DND-41 (cell line): ENCODE measurements at regions not wholly inside any gene's neighbourhood (a gene's known extent, or its start where the extent isn't known, plus 50 kb on each side); places are given as distances from the start of the nearest gene placed in this dataset.

Source experiments
- ATAC-seq: fragments of 200-7000 bp; cut with Tn5 transposase; 3 replicates; pipeline ENCODE4 v1.9.1; 2021; ENCODE audit warnings: low read depth; ENCODE audit not compliant: insufficient read depth
- DNase-seq: peaks from one replicate; pipeline ENCODE4 v3.0.0-alpha.2; 2020
- H2AFZ ChIP-seq: 2 replicates; pipeline ENCODE4 v1.6.0; 2012; ENCODE audit warnings: low read depth, low read length
- H3K27ac ChIP-seq: 2 replicates; pipeline ENCODE4 v1.5.1; 2012; ENCODE audit warnings: low read length, inconsistent platforms
- H3K27me3 ChIP-seq: fragments of 200-600 bp; sonication (generic); 2 replicates; pipeline ENCODE4 v1.6.0; 2012; ENCODE audit warnings: low read length, mild to moderate bottlenecking, inconsistent platforms; ENCODE audit not compliant: insufficient read depth, poor library complexity
- H3K36me3 ChIP-seq: 2 replicates; pipeline ENCODE4 v1.5.1; 2012; ENCODE audit warnings: low read length, inconsistent platforms; ENCODE audit not compliant: insufficient read depth
- H3K4me1 ChIP-seq: 2 replicates; pipeline ENCODE4 v1.5.1; 2012; ENCODE audit warnings: mild to moderate bottlenecking, low read length; ENCODE audit not compliant: insufficient read depth
- H3K4me2 ChIP-seq: 2 replicates; pipeline ENCODE4 v1.6.0; 2012; ENCODE audit warnings: mild to moderate bottlenecking, moderate library complexity, low read length, inconsistent platforms; ENCODE audit not compliant: insufficient read depth
- H3K4me3 ChIP-seq, 2 experiments: fragments of 200-600 bp in 1 of 2; shearing (Covaris generic) in 1 of 2; 2 replicates each; pipeline ENCODE4 v1.5.1; 2012 to 2016; ENCODE audit warnings: inconsistent platforms in 2 of 2, low read length in 2 of 2, mild to moderate bottlenecking in 2 of 2, low read depth in 1 of 2, moderate library complexity in 1 of 2
- H3K79me2 ChIP-seq: 2 replicates; pipeline ENCODE4 v1.6.0; 2012; ENCODE audit warnings: low read length, inconsistent platforms; ENCODE audit not compliant: insufficient read depth
- H3K9ac ChIP-seq: 2 replicates; pipeline ENCODE4 v1.6.0; 2012; ENCODE audit warnings: low read depth, mild to moderate bottlenecking, inconsistent platforms, low read length, moderate library complexity
- H3K9me3 ChIP-seq: 2 replicates; pipeline ENCODE4 v1.5.1; 2012; ENCODE audit warnings: low read length, moderate library complexity, mild to moderate bottlenecking, inconsistent platforms; ENCODE audit not compliant: insufficient read depth, severe bottlenecking
- H4K20me1 ChIP-seq: 2 replicates; pipeline ENCODE4 v1.6.0; 2012; ENCODE audit warnings: low read length; ENCODE audit not compliant: insufficient read depth
- CTCF ChIP-seq: IDR thresholded peaks from 2 replicates; pipeline ENCODE4 v1.5.1; 2012; ENCODE audit warnings: borderline replicate concordance, low read length, moderate library complexity, mild to moderate bottlenecking; ENCODE audit not compliant: poor library complexity, severe bottlenecking; ENCODE audit errors: extremely low read depth
- EZH2 ChIP-seq: IDR thresholded peaks from 3 replicates; pipeline ENCODE4 v1.6.1; 2012; ENCODE audit warnings: borderline replicate concordance, low read depth, mild to moderate bottlenecking, moderate library complexity, low read length, inconsistent platforms; ENCODE audit not compliant: severe bottlenecking

DNA sequence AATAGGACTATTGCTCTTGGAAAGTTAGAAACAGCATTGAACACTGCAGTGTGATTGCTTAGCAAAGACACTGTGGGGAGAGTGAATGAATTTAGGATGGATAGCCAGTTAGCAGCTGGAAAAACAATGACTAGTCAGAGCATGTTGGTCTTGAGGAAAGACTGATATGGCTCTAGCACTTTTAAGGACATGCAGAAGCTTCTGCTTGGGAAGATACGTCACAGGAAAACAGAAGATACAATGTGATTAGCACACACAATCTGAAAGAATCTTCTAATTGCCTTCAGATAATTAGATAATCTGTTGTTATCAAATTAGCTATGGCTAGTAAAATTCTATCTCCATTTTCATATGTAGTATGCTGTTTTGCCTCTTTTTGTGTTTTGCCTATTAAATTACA, 530.7 kb upstream of the CHORDC1 start:
- no peaks in the 10 kb centered on the region for H3K79me2 ChIP-seq
- ATAC-seq (no peak), DNase-seq (no peak)
- H3K9me3 ChIP-seq = no peaks in the 10 kb centered on the region
- no peak overlapping the region for H3K4me2 ChIP-seq
- TF ChIP-seq CTCF (no peak), EZH2 (no peak)
- no peak overlapping the region for H3K27ac ChIP-seq
- H3K27me3 ChIP-seq = no peaks in the 10 kb centered on the region
- no peak overlapping the region for H2AFZ ChIP-seq
- H3K4me1 ChIP-seq = no peaks in the 10 kb centered on the region
- H3K36me3 ChIP-seq = no peaks in the 10 kb centered on the region
- no peaks in the 10 kb centered on the region for H4K20me1 ChIP-seq
- H3K4me3 ChIP-seq = no peak overlapping the region
- no peak overlapping the region for H3K9ac ChIP-seq

DNA sequence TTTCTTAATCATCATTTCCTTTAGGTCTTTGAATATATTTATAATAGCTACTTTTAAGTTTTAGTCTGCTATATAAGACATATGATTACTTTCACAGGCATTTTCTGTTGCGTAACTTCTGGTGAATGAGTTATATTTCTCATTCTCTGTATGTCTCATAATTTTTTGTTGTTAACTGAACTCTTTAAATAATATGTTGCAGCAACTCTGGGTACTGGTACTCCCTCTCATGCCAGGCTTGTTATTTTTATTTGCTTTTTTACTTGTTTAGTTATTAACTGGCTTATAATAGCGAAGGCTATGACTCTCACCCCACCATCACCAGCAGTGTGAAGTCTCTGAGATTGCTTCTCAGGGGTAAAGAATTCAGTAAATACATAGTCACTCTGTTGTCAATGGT, 524.2 kb upstream of the CHORDC1 start:
- H3K27ac ChIP-seq = no peak overlapping the region
- ATAC-seq = no peak

GRCh38 chr11:90744169-90744568, 521.3 kb upstream of the CHORDC1 start:
- TF ChIP-seq CTCF (no peak), EZH2 (no peak)
- Histone ChIP-seq H2AFZ (no peak overlapping the region), H3K4me3 (no peak overlapping the region), H3K9me3 (peaks cover 7% of the 10 kb centered on the region), H3K36me3 (no peaks in the 10 kb centered on the region), H3K27me3 (no peaks in the 10 kb centered on the region), H3K4me2 (no peak overlapping the region), H3K27ac (no peak overlapping the region), H3K9ac (no peak overlapping the region), H4K20me1 (no peaks in the 10 kb centered on the region), H3K4me1 (no peaks in the 10 kb centered on the region), H3K79me2 (no peaks in the 10 kb centered on the region)
- ATAC-seq (no peak), DNase-seq (no peak)

More for the DNA sequence above, 524.2 kb upstream of the CHORDC1 start:
- DNase-seq = no peak
- TF ChIP-seq CTCF = no peak
- TF ChIP-seq EZH2 = no peak
- H3K4me2 ChIP-seq = no peak overlapping the region
- H3K79me2 ChIP-seq = no peaks in the 10 kb centered on the region
- H3K36me3 ChIP-seq = no peaks in the 10 kb centered on the region
- H3K27me3 ChIP-seq = no peaks in the 10 kb centered on the region
- peaks cover 7% of the 10 kb centered on the region for H3K9me3 ChIP-seq
- no peak overlapping the region for H3K9ac ChIP-seq
- no peak overlapping the region for H2AFZ ChIP-seq
- no peak overlapping the region for H3K4me3 ChIP-seq
- H3K4me1 ChIP-seq = no peaks in the 10 kb centered on the region
- no peaks in the 10 kb centered on the region for H4K20me1 ChIP-seq

GRCh38 chr11:90738799-90739198, 516.0 kb upstream of the CHORDC1 start:
- no peaks in the 10 kb centered on the region for H3K9me3 ChIP-seq
- H3K4me2 ChIP-seq = no peak overlapping the region
- H2AFZ ChIP-seq = no peak overlapping the region
- H3K36me3 ChIP-seq = no peaks in the 10 kb centered on the region
- no peaks in the 10 kb centered on the region for H3K27me3 ChIP-seq
- no peak for TF ChIP-seq CTCF
- no peak for TF ChIP-seq EZH2
- H3K9ac ChIP-seq = no peak overlapping the region
- ATAC-seq (no peak), DNase-seq (no peak)
- no peaks in the 10 kb centered on the region for H4K20me1 ChIP-seq
- H3K4me3 ChIP-seq = no peak overlapping the region
- H3K27ac ChIP-seq = no peak overlapping the region
- H3K4me1 ChIP-seq = no peaks in the 10 kb centered on the region
- H3K79me2 ChIP-seq = no peaks in the 10 kb centered on the region
